ENCODE measurements at regions not wholly inside any gene's neighbourhood (a gene's known extent, or its start where the extent isn't known, plus 50 kb on each side); places are given as distances from the start of the nearest gene placed in this dataset.

- TF ChIP-seq, protein P1, sequence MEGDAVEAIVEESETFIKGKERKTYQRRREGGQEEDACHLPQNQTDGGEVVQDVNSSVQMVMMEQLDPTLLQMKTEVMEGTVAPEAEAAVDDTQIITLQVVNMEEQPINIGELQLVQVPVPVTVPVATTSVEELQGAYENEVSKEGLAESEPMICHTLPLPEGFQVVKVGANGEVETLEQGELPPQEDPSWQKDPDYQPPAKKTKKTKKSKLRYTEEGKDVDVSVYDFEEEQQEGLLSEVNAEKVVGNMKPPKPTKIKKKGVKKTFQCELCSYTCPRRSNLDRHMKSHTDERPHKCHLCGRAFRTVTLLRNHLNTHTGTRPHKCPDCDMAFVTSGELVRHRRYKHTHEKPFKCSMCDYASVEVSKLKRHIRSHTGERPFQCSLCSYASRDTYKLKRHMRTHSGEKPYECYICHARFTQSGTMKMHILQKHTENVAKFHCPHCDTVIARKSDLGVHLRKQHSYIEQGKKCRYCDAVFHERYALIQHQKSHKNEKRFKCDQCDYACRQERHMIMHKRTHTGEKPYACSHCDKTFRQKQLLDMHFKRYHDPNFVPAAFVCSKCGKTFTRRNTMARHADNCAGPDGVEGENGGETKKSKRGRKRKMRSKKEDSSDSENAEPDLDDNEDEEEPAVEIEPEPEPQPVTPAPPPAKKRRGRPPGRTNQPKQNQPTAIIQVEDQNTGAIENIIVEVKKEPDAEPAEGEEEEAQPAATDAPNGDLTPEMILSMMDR (IDR thresholded peaks at IDR 0.05): no peak
- no peak for TF ChIP-seq POLR2AphosphoS5 (IDR thresholded peaks at IDR 0.05)
These were observed 49.8 kb upstream of the SH3PXD2B start for GRCh38 chr5:172503925-172504700.
